Stimulated activated CD4-positive, alpha-beta T cell treated with anti-CD3 and anti-CD28 coated beads, Interleukin-2, amount 100 ng/mL, for 24 hours (primary cell): ENCODE measurements at regions not wholly inside any gene's neighbourhood (a gene's known extent, or its start where the extent isn't known, plus 50 kb on each side); places are given as distances from the start of the nearest gene placed in this dataset.

Experiments used
- DNase-seq, 2 donors: peaks; one replicate each; pipeline ENCODE4 v3.0.0-alpha.2; 2020

DNA sequence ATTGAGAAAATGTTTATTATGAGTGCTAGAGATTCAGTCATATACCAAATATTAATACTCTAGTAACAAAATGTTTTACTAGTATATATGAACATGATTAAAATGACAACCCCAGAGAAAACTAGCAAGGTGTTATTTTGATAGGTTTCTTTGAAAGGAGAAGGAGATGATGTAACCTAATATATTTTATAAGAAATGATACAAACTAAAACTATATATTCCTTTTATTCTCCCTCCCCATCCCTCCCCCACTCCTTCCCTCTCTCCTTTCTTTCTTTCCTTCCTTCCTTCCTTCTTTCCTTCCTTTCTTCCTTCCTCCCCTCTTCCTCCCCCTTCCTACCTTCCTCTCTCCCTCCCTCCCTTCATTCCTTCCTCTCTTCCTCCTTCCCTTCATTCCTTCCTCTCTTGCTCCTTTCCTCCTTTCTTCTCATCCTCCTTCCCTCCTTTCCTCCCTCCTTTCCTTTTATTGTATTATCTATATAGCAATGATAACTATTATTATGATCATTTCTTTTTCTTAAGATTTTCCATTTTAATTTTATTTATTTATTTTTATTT, 215.3 kb upstream of the MEF2C start:
- DNase-seq: no peak

- DNase-seq: no peak
These were observed 214.1 kb upstream of the MEF2C start for GRCh38 chr5:89097103-89097502.

DNA sequence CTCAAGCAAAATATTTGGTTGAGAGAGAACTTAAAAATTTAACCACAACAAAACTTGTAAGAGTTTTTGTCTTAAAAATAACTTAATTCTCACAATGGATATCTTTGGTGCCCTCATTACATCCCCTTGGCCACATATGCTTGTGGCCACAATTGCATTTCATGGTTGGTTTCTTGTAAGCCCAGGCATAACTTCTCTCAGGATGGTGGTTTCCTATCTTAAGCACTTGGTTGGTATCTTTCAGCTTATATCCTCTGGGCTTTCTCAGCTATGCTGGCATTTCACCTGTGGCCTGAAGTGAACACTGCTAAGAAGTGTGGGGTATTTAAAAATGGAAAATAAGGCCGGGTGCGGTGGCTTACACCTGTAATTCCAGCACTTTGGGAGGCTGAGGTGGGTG, 212.4 kb upstream of the MEF2C start:
- no peak for DNase-seq

- no peak for DNase-seq
These were observed 207.1 kb upstream of the MEF2C start for GRCh38 chr5:89090037-89090436.

DNA sequence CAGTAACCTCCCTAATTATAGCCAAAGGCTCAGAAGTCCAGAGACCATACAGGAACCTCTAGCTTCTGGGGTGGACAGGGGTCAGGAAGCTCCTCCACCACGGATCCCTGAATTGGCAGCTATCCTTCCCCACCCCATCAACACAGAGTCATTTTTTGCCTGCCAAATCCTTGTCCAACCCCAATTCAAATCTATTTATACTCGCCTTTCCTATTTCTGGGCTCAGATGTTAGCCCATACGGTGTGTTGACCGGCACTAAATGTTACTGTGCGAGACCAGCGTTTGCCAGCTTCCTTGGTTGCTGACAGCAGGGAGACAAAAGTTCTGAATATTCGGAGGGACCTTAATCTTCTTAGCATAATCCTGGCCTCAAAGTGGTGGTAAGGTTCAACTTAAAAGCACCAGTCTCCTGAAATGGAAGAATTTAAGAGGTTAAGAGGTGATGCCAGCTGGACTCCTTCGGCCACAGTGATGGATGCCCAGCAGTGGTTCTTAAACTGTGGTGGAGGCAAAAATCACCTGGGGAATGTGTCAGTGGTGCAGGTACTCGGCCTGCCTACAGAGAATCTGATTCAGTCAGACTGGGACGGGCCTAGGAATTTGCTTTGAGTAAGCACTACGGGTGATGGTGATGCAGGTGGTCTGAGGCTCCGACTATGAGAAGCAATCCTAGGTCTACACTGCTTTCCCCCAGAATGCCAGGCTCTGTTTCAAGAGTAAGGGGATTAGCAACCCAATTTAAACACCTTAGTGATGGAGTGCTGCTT, 204.8 kb upstream of the MEF2C start:
- no peak for DNase-seq

- DNase-seq: no peak
These were observed 204.1 kb upstream of the MEF2C start for GRCh38 chr5:89087128-89087527.

DNA sequence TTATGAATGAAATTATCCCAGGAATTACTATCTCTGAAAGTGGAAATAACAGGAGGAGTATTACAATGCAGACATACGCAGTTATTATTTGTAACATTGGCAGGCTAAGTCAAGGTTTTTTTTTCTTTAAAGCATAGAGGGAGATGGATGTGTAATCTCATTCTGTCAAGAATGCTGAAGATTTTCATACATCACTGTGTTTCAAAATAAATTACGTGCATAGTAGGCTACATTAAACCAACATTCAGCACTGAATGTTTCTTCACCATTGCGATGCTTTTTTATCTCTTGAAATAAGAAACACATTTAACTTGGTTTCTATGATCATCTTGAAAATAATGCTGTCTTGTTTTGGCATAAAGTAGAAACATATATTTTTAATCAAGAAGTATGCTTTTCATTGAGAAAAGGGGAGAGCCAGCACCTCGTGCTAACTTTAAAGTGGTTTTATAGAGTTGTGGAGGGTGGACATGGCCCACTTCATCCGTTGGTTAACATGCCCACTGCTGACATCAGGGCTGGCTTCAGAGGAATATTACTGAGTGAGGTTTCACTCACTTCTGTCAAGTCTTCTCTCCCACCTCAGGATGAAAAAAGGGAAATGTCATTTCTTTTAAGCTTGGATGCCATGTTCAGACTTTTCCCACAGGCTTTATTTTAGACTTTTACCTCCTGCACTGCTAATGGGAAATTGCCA, 203.6 kb upstream of the MEF2C start:
- DNase-seq: no peak

- DNase-seq: no peak
These were observed 200.8 kb upstream of the MEF2C start for GRCh38 chr5:89083791-89084190.

GRCh38 chr5:89081360-89081759, 198.4 kb upstream of the MEF2C start:
- DNase-seq: no peak

- DNase-seq: no peak
These were observed 197.6 kb upstream of the MEF2C start for GRCh38 chr5:89080467-89081116.

DNA sequence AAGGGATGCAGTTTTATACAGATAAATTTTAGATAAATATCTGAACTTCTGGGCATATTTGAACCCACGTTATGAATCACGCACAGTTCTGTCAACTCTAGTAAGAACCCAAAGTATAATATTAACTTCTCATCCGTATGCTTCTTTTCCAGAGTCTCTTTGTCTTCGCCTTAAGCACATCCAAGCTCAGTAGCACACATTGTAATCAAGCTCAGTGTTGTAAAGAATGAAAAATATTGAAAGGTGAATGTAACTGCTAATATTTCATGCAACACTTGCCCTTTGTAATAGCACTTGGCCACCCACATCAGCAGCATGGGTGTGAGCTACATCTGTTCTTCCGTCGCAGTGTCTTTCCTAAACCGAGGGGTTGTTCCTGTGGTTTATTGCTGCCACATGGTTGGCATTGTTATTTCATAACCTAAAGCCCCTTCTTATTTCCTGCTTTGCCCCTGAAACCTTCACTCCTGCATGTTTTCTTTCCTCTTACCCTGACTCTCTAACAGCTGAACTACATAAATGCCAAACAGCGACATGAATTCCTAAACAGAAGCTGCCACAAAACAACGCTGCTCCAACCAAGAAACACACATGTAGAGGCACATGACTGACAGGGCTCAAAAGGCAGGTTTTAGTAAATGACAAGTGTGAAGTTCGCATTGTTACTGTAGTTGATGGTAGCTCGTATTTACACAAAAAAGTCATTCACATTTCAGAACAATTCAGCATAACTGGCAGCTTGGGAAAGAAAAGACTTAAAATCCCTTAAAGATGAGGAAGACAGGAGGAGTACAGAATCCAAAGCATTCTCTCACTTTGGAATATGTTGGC, 190.1 kb upstream of the MEF2C start:
- no peak for DNase-seq

DNA sequence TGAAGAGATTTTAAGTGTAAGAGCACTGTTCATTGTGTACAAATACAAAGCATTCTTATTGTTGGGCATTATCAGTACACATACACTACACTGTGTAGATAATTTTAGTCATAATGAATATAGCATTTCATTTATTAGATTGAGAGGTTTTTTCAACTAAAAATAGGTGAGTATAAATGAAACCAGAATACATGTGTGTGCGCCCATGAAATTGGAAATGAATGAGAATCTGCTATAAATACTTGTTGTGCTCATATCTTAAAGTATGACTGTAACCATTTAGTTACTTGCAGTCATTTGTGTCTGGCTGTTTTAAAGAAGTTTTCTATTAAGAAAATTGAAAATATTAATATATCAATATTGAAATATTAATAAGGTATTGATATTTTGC, 189.0 kb upstream of the MEF2C start:
- DNase-seq: no peak

DNA sequence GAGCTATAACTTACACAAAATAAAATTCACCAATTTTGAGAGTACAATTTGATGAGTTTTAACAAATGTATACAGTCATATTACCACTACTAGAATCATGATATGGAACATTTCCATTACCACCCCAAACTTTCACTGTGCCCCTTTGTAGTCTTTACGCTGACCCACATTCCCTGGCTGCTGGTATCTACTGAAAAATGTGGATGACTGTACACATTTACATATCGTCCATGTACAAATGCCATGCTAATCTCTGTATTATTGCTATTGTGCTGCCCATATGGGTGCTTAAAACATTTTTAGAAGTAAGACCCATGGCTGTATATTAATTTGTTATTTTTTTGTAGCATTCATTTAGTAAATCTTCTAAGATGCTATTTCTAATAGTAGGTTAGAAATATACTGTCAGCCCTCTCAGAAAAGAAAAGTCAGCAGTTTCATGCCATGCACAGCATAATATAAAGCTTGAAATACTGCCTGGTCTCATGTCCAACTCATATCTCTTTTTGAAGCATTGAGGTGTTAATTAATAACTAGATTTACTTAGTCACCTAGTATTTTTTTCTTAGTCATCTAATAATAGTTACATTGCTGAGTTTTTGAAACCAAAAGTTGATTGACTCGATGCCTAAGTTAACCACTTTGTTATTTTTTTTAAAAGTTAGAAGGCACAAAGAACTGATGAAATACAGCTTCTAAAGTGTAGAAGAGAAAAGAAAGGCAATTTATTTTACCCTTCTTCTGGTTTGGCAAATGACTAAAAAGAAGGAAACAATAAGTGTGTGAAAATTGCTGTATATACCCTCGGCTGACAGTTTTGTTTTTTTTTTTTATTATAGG, 188.3 kb upstream of the MEF2C start:
- DNase-seq: no peak

DNA sequence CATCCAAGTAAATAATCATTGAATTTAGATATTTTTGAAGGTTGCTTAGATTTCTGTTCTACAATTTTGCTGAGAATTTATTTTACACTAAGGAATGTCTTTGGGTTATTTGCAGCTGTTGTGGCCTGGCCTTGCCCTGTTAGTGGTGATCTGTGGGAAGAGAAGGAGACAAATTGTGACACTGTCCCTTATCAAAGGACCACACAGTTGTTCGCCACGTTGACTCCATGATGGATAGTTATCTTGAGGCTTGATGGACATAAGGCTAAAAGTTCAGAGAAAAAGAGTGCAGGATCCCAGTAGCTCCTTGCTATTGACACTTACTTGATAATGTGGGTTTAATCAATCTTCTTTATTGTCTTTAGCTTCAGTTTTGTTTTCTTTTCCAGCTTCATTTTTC, 186.6 kb upstream of the MEF2C start:
- no peak for DNase-seq

DNA sequence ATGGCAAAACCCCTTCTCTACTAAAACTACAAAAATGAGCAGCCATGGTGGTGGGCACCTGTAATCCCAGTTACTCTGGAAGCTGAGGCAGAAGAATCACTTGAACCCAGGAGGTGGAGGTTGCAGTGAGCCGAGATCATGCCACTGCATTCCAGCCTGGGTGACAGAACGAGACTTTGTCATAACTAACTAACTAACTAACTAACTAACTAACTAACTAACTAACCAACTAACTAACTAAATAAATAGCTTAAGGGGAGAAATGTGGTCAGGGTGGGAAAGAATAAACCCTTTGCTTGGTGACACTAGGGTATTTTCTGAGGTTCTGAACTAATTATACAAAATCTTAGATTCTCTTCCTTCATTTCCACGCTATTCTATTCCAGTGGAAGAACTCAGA, 184.4 kb upstream of the MEF2C start:
- no peak for DNase-seq

- DNase-seq: no peak
These were observed 182.9 kb upstream of the MEF2C start for GRCh38 chr5:89065919-89066318.

- DNase-seq: no peak
These were observed 181.8 kb upstream of the MEF2C start for GRCh38 chr5:89064736-89065135.

DNA sequence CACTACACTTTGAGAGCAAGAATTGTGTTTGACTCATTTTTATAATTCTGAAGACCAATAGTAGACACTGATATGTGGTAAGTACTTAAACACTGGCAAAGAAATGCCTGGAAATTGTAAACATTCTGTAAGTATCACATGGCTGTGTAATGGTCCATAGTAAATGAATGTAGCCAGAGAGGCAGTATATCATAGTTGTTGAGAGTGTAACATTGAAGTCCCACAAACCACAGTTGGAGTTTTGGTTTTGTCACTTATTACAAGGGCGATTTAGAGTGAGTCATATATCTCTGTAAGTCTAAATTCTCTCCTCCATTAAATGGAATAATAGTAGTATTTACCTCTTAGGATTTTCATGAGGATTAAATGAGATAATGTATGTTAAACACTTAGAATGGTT, 181.1 kb upstream of the MEF2C start:
- DNase-seq: no peak

DNA sequence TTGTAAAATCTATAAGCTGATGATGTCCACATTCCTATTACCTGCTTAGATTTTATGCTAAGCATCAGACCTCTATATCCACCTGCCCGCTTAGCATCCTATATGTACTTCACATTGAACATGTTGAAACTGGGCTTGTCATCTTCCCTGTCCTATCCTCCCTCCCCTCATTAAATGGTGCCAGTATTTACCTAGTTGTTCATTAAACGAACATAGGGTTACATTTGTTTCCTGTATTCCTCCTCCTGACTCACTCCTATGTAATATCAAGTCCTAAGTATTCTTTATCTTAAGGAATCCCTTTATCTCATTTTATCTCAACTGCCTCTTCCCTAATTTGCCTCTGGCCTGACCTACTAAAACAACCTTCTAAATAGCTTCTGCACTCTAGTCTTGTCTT, 177.8 kb upstream of the MEF2C start:
- no peak for DNase-seq

DNA sequence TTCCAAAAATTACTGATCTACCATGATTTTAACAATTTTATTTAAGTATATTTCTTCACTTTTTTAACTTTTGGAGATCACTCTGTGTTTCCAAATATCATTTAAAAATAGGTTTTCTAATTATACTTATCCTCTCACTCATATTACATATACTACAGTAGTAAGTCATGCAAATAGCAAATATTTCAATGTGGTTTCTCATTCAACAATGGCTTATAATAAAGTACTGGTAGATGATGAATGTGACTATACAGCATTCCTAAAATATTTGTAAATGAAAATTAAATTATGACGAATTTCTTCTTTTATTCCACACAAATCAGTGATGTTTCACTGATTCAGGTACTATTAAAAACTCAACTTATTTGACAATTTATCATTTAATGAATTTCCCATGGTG, 176.3 kb upstream of the MEF2C start:
- DNase-seq: no peak

GRCh38 chr5:89055695-89056085, 172.7 kb upstream of the MEF2C start:
- no peak for DNase-seq
